Esophagus muscularis mucosa (tissue), 4 donors: ENCODE measurements at regions not wholly inside any gene's neighbourhood (a gene's known extent, or its start where the extent isn't known, plus 50 kb on each side); places are given as distances from the start of the nearest gene placed in this dataset.

ENCODE experiments used
- DNase-seq: peaks from one replicate; pipeline ENCODE4 v3.0.0-alpha.2; 2017; ENCODE audit errors: extremely low spot score
- H3K27ac ChIP-seq, 4 donors: fragments of 200-600 bp; sonication (generic); replicated peaks in 1 of 4; 1 replicate in 3 of 4; 2 replicates in 1 of 4; pipeline ENCODE4 v1.5.1; 2016 to 2019; ENCODE audit warnings: mild to moderate bottlenecking in 1 of 4
- H3K27me3 ChIP-seq, 4 donors: fragments of 200-600 bp; sonication (generic); one replicate each; pipeline versions ENCODE4 v1.5.1 to v1.6.0; 2016 to 2019
- H3K36me3 ChIP-seq, 4 donors: fragments of 200-600 bp; sonication (generic); one replicate each; pipeline ENCODE4 v1.5.1; 2016 to 2019
- H3K4me1 ChIP-seq, 4 donors: fragments of 200-600 bp; sonication (generic); one replicate each; pipeline ENCODE4 v1.5.1; 2016 to 2019
- H3K4me3 ChIP-seq, 4 donors: fragments of 200-600 bp; sonication (generic); 1 replicate in 2 of 4; 2 replicates in 2 of 4; pipeline ENCODE4 v1.5.1; 2016 to 2019; ENCODE audit warnings: mild to moderate bottlenecking in 4 of 4, moderate library complexity in 1 of 4
- H3K9me3 ChIP-seq, 4 donors: fragments of 200-600 bp; sonication (generic); 1 replicate in 3 of 4; 2 replicates in 1 of 4; pipeline ENCODE4 v1.5.1; 2016 to 2019
- CTCF ChIP-seq, 3 experiments: fragments of 200-600 bp in 2 of 3; fragments of 450-650 bp in 1 of 3; sonication (generic) in 2 of 3; IDR thresholded peaks; one replicate each; pipeline ENCODE4 v1.5.1; 2017 to 2019; ENCODE audit warnings: antibody characterized with exemption in 3 of 3, mild to moderate bottlenecking in 2 of 3, moderate library complexity in 1 of 3
- EP300 ChIP-seq: sonication (generic); formaldehyde crosslinking; IDR thresholded peaks from one replicate; pipeline ENCODE4 v1.6.1; 2017; ENCODE audit warnings: antibody characterized with exemption
- POLR2A ChIP-seq: fragments of 450-650 bp; IDR thresholded peaks from one replicate; pipeline ENCODE4 v1.6.1; 2017; ENCODE audit warnings: antibody characterized with exemption, moderate library complexity, mild to moderate bottlenecking, low read depth
- POLR2AphosphoS5 ChIP-seq, 2 donors: sonication (generic); formaldehyde crosslinking; IDR thresholded peaks; one replicate each; pipeline ENCODE4 v1.6.1; 2017; ENCODE audit warnings: antibody characterized with exemption in 2 of 2
- WGBS: methylation state at CpG from one replicate; pipeline ENCODE4 v1.1.5; 2018; 5-methylcytosine and 5-hydroxymethylcytosine counted together
- intact Hi-C: fragments of 100-400 bp; cut with DNase I; formaldehyde crosslinking; loops from one replicate; pipeline ENCODE4 v1.15.1; 2023

- H3K4me1 ChIP-seq = no peaks in the 10 kb centered on the region
- H3K4me3 ChIP-seq = no peak overlapping the region
- WGBS = 30% methylated on average over 7 of the region's 7 CpGs
- no peak overlapping the region for H3K27ac ChIP-seq
- no peaks in the 10 kb centered on the region for H3K36me3 ChIP-seq
- intact Hi-C loops = no loop called here
- TF ChIP-seq CTCF (IDR thresholded peaks at IDR 0.05) (no peak), POLR2A (no peak), EP300 (no peak), POLR2AphosphoS5 (IDR thresholded peaks at IDR 0.05) (no peak)
- DNase-seq = no peak
- no peaks in the 10 kb centered on the region for H3K9me3 ChIP-seq
- no peaks in the 10 kb centered on the region for H3K27me3 ChIP-seq
These were observed 800.5 kb upstream of the KCND2 start for GRCh38 chr7:119472408-119473038.

- Histone ChIP-seq H3K4me3 (no peak overlapping the region), H3K27ac (no peak overlapping the region), H3K9me3 (no peaks in the 10 kb centered on the region), H3K27me3 (no peaks in the 10 kb centered on the region), H3K36me3 (no peaks in the 10 kb centered on the region), H3K4me1 (no peaks in the 10 kb centered on the region)
- 27% methylated on average over 4 of the region's 4 CpGs for WGBS
- DNase-seq = no peak
- intact Hi-C loops = no loop called here
- TF ChIP-seq CTCF (IDR thresholded peaks at IDR 0.05) (peak in 1 of 3 experiments; percentile 19), EP300 (no peak), POLR2AphosphoS5 (IDR thresholded peaks at IDR 0.05) (no peak), POLR2A (no peak)
These were observed 790.8 kb upstream of the KCND2 start for GRCh38 chr7:119482209-119482608.

- 49% methylated on average over 2 of the region's 2 CpGs for WGBS
- Histone ChIP-seq H3K9me3 (no peaks in the 10 kb centered on the region), H3K27ac (no peak overlapping the region), H3K4me3 (no peak overlapping the region), H3K4me1 (no peaks in the 10 kb centered on the region), H3K36me3 (no peaks in the 10 kb centered on the region), H3K27me3 (no peaks in the 10 kb centered on the region)
- no peak for DNase-seq
- TF ChIP-seq POLR2A = no peak
- no peak for TF ChIP-seq CTCF (IDR thresholded peaks at IDR 0.05)
- TF ChIP-seq EP300 = no peak
- no peak for TF ChIP-seq POLR2AphosphoS5 (IDR thresholded peaks at IDR 0.05)
- intact Hi-C loops = no loop called here
These were observed 790.3 kb upstream of the KCND2 start for GRCh38 chr7:119482671-119483070.

- Histone ChIP-seq H3K27ac (no peak overlapping the region), H3K27me3 (no peaks in the 10 kb centered on the region), H3K4me1 (no peaks in the 10 kb centered on the region), H3K9me3 (no peaks in the 10 kb centered on the region), H3K4me3 (no peak overlapping the region), H3K36me3 (no peaks in the 10 kb centered on the region)
- WGBS = 93% methylated on average over 2 of the region's 2 CpGs
- intact Hi-C loops = no loop called here
- no peak for DNase-seq
- TF ChIP-seq CTCF (IDR thresholded peaks at IDR 0.05) (no peak), POLR2AphosphoS5 (IDR thresholded peaks at IDR 0.05) (no peak), EP300 (no peak), POLR2A (no peak)
These were observed 789.6 kb upstream of the KCND2 start for GRCh38 chr7:119483364-119483763.

- intact Hi-C loops = no loop called here
- WGBS = 30% methylated on average over 3 of the region's 3 CpGs
- Histone ChIP-seq H3K4me3 (no peak overlapping the region), H3K36me3 (no peaks in the 10 kb centered on the region), H3K9me3 (no peaks in the 10 kb centered on the region), H3K27ac (no peak overlapping the region), H3K27me3 (no peaks in the 10 kb centered on the region), H3K4me1 (no peaks in the 10 kb centered on the region)
- TF ChIP-seq CTCF (IDR thresholded peaks at IDR 0.05) (no peak), POLR2A (no peak), EP300 (no peak), POLR2AphosphoS5 (IDR thresholded peaks at IDR 0.05) (no peak)
- no peak for DNase-seq
These were observed 758.6 kb upstream of the KCND2 start for GRCh38 chr7:119514326-119514725.
